Hepatocyte (in vitro differentiated cells): ENCODE measurements at regions not wholly inside any gene's neighbourhood (a gene's known extent, or its start where the extent isn't known, plus 50 kb on each side); places are given as distances from the start of the nearest gene placed in this dataset.

ENCODE experiments used
- DNase-seq: peaks from one replicate; pipeline ENCODE4 v3.0.0-alpha.2; 2016; ENCODE audit warnings: low spot score
- H2AFZ ChIP-seq: fragments of 200-600 bp; sonication (generic); 2 replicates; pipeline ENCODE4 v1.6.0; 2016; ENCODE audit warnings: antibody characterized with exemption, mild to moderate bottlenecking
- H3K27ac ChIP-seq: fragments of 200-600 bp; sonication (generic); 2 replicates; pipeline ENCODE4 v1.5.1; 2016; ENCODE audit warnings: mild to moderate bottlenecking
- H3K27me3 ChIP-seq: fragments of 200-600 bp; sonication (generic); 2 replicates; pipeline ENCODE4 v1.6.1; 2016
- H3K36me3 ChIP-seq: fragments of 200-600 bp; sonication (generic); replicated peaks from 2 replicates; pipeline ENCODE4 v1.5.1; 2016; ENCODE audit warnings: low read depth; ENCODE audit not compliant: insufficient read depth
- H3K4me1 ChIP-seq: fragments of 200-600 bp; sonication (generic); 2 replicates; pipeline ENCODE4 v1.5.1; 2016; ENCODE audit warnings: mild to moderate bottlenecking, moderate library complexity; ENCODE audit not compliant: insufficient read depth
- H3K4me2 ChIP-seq: fragments of 200-600 bp; sonication (generic); 2 replicates; pipeline ENCODE4 v1.6.0; 2016
- H3K4me3 ChIP-seq: fragments of 200-600 bp; sonication (generic); 2 replicates; pipeline ENCODE4 v1.5.1; 2016; ENCODE audit warnings: mild to moderate bottlenecking
- H3K79me2 ChIP-seq: fragments of 200-600 bp; sonication (generic); 2 replicates; pipeline ENCODE4 v1.6.0; 2017; ENCODE audit warnings: mild to moderate bottlenecking
- H3K9me2 ChIP-seq: fragments of 200-600 bp; sonication (generic); replicated peaks from 2 replicates; pipeline ENCODE4 v1.6.0; 2017; ENCODE audit warnings: mild to moderate bottlenecking; ENCODE audit not compliant: insufficient read depth
- H3K9me3 ChIP-seq: fragments of 200-600 bp; sonication (generic); 2 replicates; pipeline ENCODE4 v1.5.1; 2016; ENCODE audit warnings: low read depth, mild to moderate bottlenecking
- H4K20me1 ChIP-seq: fragments of 200-600 bp; sonication (generic); 2 replicates; pipeline ENCODE4 v1.6.0; 2016; ENCODE audit warnings: mild to moderate bottlenecking; ENCODE audit not compliant: insufficient read depth, poor library complexity, severe bottlenecking
- EZH2 ChIP-seq: fragments of 200-600 bp; sonication (generic); IDR thresholded peaks from 2 replicates; pipeline ENCODE4 v1.6.1; 2016; ENCODE audit warnings: antibody characterized with exemption, mild to moderate bottlenecking, borderline replicate concordance
- EZH2phosphoT487 ChIP-seq: fragments of 200-600 bp; sonication (generic); IDR thresholded peaks from one replicate; pipeline ENCODE4 v1.6.1; 2018; ENCODE audit warnings: antibody characterized with exemption, mild to moderate bottlenecking, low read depth, moderate library complexity; ENCODE audit not compliant: unreplicated experiment, severe bottlenecking
- WGBS: methylation state at CpG from one replicate; pipeline ENCODE4 v1.1.6; 2016; ENCODE audit warnings: low lambda C conversion rate; ENCODE audit errors: missing lambda C conversion rate; 5-methylcytosine and 5-hydroxymethylcytosine counted together
- TF ChIP-seq, protein P1 (sequence below): fragments of 200-600 bp; sonication (generic); IDR thresholded peaks from 2 replicates; pipeline ENCODE4 v1.5.1; 2016; ENCODE audit warnings: antibody characterized with exemption, mild to moderate bottlenecking; ENCODE audit not compliant: poor library complexity

DNA sequence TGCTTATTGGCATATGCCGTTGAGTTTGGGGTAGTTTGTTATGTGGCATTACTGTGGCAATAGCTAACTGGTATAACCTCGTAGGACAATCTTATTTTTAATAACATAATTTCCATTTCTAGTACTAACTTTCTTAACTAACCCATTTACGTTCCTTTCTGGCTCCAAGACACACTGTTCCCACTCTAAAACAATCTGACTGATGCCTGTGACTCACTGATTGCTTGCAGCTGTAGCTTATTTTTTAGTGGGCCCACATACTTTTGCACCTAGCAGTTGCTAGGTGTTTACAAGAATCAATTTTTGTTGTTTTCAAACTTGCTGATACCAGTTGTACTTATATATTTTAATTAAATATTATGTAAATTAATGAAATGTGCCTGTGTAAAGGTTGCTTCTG, 52.2 kb downstream of the FAT3 start:
- no peak overlapping the region for H2AFZ ChIP-seq
- peaks cover 5% of the 10 kb centered on the region for H4K20me1 ChIP-seq
- peaks cover 3% of the 10 kb centered on the region for H3K36me3 ChIP-seq
- H3K79me2 ChIP-seq = no peaks in the 10 kb centered on the region
- TF ChIP-seq, protein P1, sequence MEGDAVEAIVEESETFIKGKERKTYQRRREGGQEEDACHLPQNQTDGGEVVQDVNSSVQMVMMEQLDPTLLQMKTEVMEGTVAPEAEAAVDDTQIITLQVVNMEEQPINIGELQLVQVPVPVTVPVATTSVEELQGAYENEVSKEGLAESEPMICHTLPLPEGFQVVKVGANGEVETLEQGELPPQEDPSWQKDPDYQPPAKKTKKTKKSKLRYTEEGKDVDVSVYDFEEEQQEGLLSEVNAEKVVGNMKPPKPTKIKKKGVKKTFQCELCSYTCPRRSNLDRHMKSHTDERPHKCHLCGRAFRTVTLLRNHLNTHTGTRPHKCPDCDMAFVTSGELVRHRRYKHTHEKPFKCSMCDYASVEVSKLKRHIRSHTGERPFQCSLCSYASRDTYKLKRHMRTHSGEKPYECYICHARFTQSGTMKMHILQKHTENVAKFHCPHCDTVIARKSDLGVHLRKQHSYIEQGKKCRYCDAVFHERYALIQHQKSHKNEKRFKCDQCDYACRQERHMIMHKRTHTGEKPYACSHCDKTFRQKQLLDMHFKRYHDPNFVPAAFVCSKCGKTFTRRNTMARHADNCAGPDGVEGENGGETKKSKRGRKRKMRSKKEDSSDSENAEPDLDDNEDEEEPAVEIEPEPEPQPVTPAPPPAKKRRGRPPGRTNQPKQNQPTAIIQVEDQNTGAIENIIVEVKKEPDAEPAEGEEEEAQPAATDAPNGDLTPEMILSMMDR = no peak
- TF ChIP-seq EZH2 = no peak
- no peak for TF ChIP-seq EZH2phosphoT487
- no peak overlapping the region for H3K4me2 ChIP-seq
- H3K27ac ChIP-seq = no peak overlapping the region
- no peak overlapping the region for H3K4me3 ChIP-seq
- H3K9me3 ChIP-seq = no peaks in the 10 kb centered on the region
- no peaks in the 10 kb centered on the region for H3K27me3 ChIP-seq
- no peak for DNase-seq
- no peaks in the 10 kb centered on the region for H3K4me1 ChIP-seq
- no peaks in the 10 kb centered on the region for H3K9me2 ChIP-seq
- WGBS = 94% methylated on average over 3 of the region's 3 CpGs

DNA sequence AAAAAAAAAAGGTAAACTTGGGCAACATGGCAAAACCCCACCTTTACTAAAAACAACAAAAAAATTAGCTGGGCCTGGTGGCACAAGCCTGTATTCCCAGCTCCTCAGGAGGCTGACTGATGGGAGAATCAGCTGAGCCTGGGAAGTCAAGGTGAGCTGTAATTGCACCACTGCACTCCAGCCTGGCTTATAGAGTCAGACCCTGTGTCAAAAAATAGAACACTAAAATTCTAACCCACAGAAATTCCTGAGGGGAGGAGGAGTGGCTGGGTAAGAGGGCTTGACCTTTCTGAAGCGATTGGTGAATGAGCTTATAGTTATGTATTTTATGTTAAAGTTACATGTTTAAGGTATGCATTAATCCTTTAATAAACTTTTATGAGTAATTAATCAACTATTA, 53.3 kb downstream of the FAT3 start:
- no peak overlapping the region for H3K4me3 ChIP-seq
- WGBS = 88% methylated on average over 1 of the region's 1 CpG
- H3K36me3 ChIP-seq = peaks cover 3% of the 10 kb centered on the region
- H3K27me3 ChIP-seq = no peaks in the 10 kb centered on the region
- no peaks in the 10 kb centered on the region for H3K9me2 ChIP-seq
- H3K27ac ChIP-seq = no peak overlapping the region
- H3K4me1 ChIP-seq = no peaks in the 10 kb centered on the region
- no peak overlapping the region for H2AFZ ChIP-seq
- DNase-seq = no peak
- peaks cover 5% of the 10 kb centered on the region for H4K20me1 ChIP-seq
- H3K4me2 ChIP-seq = no peak overlapping the region
- TF ChIP-seq, protein P1 = no peak
- TF ChIP-seq EZH2 (no peak), EZH2phosphoT487 (no peak)
- no peaks in the 10 kb centered on the region for H3K79me2 ChIP-seq
- H3K9me3 ChIP-seq = no peaks in the 10 kb centered on the region

DNA sequence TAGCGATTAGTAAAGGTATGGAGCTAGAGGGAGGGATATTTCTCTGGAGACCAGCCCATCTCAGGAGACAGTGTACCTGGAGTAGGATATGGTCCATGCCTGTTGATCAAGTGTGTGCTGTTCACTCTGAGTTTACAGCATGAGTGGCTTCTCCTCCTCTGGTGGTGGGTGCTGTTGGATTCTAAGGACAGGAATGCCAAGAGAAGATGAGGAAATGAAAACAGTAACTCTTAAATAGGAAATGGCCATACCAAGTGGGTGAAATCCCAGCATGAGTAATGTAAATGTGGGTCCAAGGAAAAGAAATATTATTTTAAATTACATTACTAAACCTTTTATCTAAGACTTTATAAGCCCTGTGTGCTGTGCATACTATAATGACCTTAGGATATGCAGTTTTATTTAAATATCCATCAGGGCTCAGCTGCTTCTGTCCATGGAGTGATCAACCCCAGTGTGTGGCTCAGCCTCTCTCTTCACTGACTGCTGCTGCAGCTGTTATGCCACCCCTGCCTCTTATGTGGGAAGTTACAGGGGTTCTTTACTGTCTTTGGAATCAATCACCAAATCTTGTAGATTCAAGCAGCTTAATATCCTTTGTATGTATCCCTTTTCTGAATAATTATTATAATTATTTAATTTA, 54.3 kb downstream of the FAT3 start:
- 96% methylated on average over 1 of the region's 1 CpG for WGBS
- no peaks in the 10 kb centered on the region for H3K4me1 ChIP-seq
- H3K79me2 ChIP-seq = no peaks in the 10 kb centered on the region
- TF ChIP-seq EZH2phosphoT487 = no peak
- TF ChIP-seq, protein P1 = no peak
- TF ChIP-seq EZH2 = no peak
- no peak overlapping the region for H3K4me2 ChIP-seq
- no peaks in the 10 kb centered on the region for H4K20me1 ChIP-seq
- H3K4me3 ChIP-seq = no peak overlapping the region
- no peak overlapping the region for H2AFZ ChIP-seq
- H3K36me3 ChIP-seq = peaks cover 3% of the 10 kb centered on the region
- no peaks in the 10 kb centered on the region for H3K9me3 ChIP-seq
- H3K27ac ChIP-seq = no peak overlapping the region
- H3K27me3 ChIP-seq = no peaks in the 10 kb centered on the region
- no peaks in the 10 kb centered on the region for H3K9me2 ChIP-seq
- DNase-seq = no peak
